Smooth muscle cell (in vitro differentiated cells): ENCODE measurements at regions not wholly inside any gene's neighbourhood (a gene's known extent, or its start where the extent isn't known, plus 50 kb on each side); places are given as distances from the start of the nearest gene placed in this dataset.

Experiments used
- DNase-seq: peaks from one replicate; lab custom pipeline; 2025; ENCODE audit not compliant: unreplicated experiment; lab: John Stamatoyannopoulos, UW
- H2AFZ ChIP-seq: fragments of 200-600 bp; sonication (generic); 2 replicates; pipeline ENCODE4 v1.6.0; 2016; ENCODE audit warnings: antibody characterized with exemption, low read depth, mild to moderate bottlenecking
- H3F3A ChIP-seq: fragments of 200-600 bp; sonication (generic); 2 replicates; pipeline ENCODE4 v1.6.0; 2017; ENCODE audit warnings: antibody characterized with exemption, low read depth
- H3K27ac ChIP-seq: fragments of 200-600 bp; sonication (generic); 2 replicates; pipeline ENCODE4 v1.5.1; 2016; ENCODE audit warnings: low read depth, mild to moderate bottlenecking
- H3K27me3 ChIP-seq: fragments of 200-600 bp; sonication (generic); 2 replicates; pipeline ENCODE4 v1.6.1; 2016; ENCODE audit warnings: low read depth, mild to moderate bottlenecking
- H3K36me3 ChIP-seq: fragments of 200-600 bp; sonication (generic); 2 replicates; pipeline ENCODE4 v1.5.1; 2016; ENCODE audit warnings: low read depth
- H3K4me1 ChIP-seq: fragments of 200-600 bp; sonication (generic); 2 replicates; pipeline ENCODE4 v1.5.1; 2016; ENCODE audit warnings: low read depth
- H3K4me2 ChIP-seq: fragments of 200-600 bp; sonication (generic); 2 replicates; pipeline ENCODE4 v1.6.0; 2016; ENCODE audit warnings: mild to moderate bottlenecking
- H3K4me3 ChIP-seq: fragments of 200-600 bp; sonication (generic); 2 replicates; pipeline ENCODE4 v1.5.1; 2016; ENCODE audit warnings: mild to moderate bottlenecking
- H3K79me2 ChIP-seq: fragments of 200-600 bp; sonication (generic); 2 replicates; pipeline ENCODE4 v1.6.0; 2016; ENCODE audit warnings: low read depth, mild to moderate bottlenecking
- H3K9ac ChIP-seq: fragments of 200-600 bp; sonication (generic); 2 replicates; pipeline ENCODE4 v1.6.0; 2016; ENCODE audit warnings: low read depth
- H3K9me3 ChIP-seq: fragments of 200-600 bp; sonication (generic); replicated peaks from 2 replicates; pipeline ENCODE4 v1.5.1; 2016; ENCODE audit warnings: low read depth
- H4K20me1 ChIP-seq: fragments of 200-600 bp; sonication (generic); 2 replicates; pipeline ENCODE4 v1.6.0; 2016; ENCODE audit warnings: low read depth
- WGBS: methylation state at CpG from one replicate; pipeline ENCODE4 v1.1.7; 2016; ENCODE audit warnings: low lambda C conversion rate; 5-methylcytosine and 5-hydroxymethylcytosine counted together
- TF ChIP-seq, protein P1 (sequence below): fragments of 200-600 bp; sonication (generic); IDR thresholded peaks from 2 replicates; pipeline ENCODE4 v1.5.1; 2017; ENCODE audit warnings: borderline replicate concordance, mild to moderate bottlenecking, antibody characterized with exemption; ENCODE audit not compliant: insufficient read depth, poor library complexity, severe bottlenecking

DNA sequence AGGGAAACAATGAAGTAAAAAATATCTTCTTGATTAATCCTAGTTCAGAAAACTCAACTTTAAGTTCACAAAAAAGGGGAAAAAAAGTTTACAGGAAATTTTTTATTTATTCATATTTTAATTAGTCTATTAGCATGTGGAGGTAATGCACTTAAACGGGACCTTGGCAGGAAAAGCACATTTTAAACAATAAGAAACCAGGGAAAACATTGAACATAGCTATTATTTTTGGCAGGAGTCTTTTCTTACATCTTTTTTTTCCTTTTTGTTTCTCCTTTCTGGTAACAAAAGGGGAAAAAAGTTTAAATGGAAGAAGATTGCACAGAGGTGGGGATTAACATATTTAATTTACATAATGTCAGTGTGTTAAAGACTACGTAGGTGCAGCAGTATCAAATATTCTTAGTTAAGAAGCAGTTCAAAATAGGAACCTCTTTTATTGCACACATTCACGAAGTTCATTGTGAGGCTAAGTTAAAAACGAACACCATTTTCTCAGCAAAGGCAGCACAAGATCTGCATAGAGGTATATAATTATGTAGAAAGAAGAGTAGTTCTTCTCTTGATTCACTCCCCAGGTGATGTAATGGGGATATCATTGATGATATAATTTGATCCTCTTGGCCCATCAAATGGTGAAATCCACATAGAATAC is 940.5 kb downstream of the CDH11 start:
- 89% methylated on average over 4 of the region's 4 CpGs for WGBS
- Histone ChIP-seq H3K4me2 (no peak overlapping the region), H3K4me3 (no peak overlapping the region)

DNA sequence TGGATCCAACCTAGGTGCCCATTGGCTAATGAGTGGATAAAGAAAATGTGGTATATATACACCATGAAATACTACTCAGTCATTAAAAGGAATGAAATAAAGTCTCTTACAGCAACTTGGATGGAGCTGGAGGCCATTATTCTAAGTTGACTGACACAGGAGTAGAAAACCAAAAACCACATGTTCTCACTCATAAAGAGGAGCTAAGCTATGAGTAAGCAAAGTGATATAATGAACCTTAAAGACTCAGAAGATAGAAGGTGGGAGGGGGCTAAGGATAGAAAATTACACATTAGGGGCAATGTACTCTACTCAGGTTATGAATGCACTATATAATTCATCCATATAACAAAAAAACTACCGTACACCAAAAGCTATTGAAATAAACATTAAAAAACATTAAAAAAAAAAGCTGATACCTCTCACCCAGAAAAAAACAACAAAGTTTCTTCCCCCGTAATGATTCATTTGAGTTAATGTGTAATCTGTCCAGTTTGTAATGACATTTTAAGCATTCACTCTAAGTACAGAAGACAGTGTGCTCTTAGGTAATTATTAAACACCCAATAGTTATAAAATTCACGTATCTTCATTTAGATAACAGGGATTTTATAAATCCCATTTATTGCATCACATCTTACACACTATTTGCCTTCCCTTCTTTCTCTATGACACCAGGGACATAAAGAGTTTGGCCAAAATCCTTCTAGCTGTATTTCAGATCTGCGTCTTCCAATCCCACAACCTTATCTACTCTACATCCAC is 941.5 kb downstream of the CDH11 start:
- H3K4me3 ChIP-seq: no peak overlapping the region
- no peak overlapping the region for H2AFZ ChIP-seq
- H3K79me2 ChIP-seq: no peaks in the 10 kb centered on the region
- no peaks in the 10 kb centered on the region for H3F3A ChIP-seq
- WGBS: 63% methylated on average over 4 of the region's 4 CpGs
- no peak for DNase-seq
- no peaks in the 10 kb centered on the region for H3K27me3 ChIP-seq
- TF ChIP-seq, protein P1, sequence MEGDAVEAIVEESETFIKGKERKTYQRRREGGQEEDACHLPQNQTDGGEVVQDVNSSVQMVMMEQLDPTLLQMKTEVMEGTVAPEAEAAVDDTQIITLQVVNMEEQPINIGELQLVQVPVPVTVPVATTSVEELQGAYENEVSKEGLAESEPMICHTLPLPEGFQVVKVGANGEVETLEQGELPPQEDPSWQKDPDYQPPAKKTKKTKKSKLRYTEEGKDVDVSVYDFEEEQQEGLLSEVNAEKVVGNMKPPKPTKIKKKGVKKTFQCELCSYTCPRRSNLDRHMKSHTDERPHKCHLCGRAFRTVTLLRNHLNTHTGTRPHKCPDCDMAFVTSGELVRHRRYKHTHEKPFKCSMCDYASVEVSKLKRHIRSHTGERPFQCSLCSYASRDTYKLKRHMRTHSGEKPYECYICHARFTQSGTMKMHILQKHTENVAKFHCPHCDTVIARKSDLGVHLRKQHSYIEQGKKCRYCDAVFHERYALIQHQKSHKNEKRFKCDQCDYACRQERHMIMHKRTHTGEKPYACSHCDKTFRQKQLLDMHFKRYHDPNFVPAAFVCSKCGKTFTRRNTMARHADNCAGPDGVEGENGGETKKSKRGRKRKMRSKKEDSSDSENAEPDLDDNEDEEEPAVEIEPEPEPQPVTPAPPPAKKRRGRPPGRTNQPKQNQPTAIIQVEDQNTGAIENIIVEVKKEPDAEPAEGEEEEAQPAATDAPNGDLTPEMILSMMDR: no peak
- H3K27ac ChIP-seq: no peak overlapping the region
- no peaks in the 10 kb centered on the region for H4K20me1 ChIP-seq
- no peaks in the 10 kb centered on the region for H3K4me1 ChIP-seq
- H3K9me3 ChIP-seq: no peaks in the 10 kb centered on the region
- H3K9ac ChIP-seq: no peak overlapping the region
- no peaks in the 10 kb centered on the region for H3K36me3 ChIP-seq
- no peak overlapping the region for H3K4me2 ChIP-seq

More for the DNA sequence above, 940.5 kb downstream of the CDH11 start:
- Histone ChIP-seq H3K27ac (no peak overlapping the region), H3K9ac (no peak overlapping the region), H3K36me3 (no peaks in the 10 kb centered on the region), H4K20me1 (no peaks in the 10 kb centered on the region), H3K4me1 (no peaks in the 10 kb centered on the region), H3K9me3 (no peaks in the 10 kb centered on the region), H2AFZ (no peak overlapping the region), H3F3A (no peaks in the 10 kb centered on the region), H3K79me2 (no peaks in the 10 kb centered on the region), H3K27me3 (no peaks in the 10 kb centered on the region)
- TF ChIP-seq, protein P1: no peak
- DNase-seq: no peak

DNA sequence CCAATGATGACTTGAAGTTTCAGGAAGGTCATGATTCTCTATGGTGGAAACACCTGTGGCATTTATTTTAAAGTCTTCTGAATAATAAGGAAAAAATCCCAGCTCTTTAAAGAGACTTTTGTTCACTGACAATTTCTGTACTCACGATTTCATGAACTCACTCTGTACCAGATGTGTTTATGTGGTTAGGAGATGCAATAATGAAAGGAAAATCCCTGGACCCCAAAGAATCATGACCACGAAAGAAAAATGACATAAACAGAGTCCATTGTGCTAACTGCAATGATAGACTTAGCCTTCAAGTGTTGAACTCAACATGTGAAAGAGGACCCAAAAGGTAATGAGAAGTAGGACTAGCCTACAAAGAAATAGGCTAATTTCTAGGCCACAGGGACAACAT is 947.5 kb downstream of the CDH11 start:
- no peaks in the 10 kb centered on the region for H3K79me2 ChIP-seq
- H3K36me3 ChIP-seq: no peaks in the 10 kb centered on the region
- H3K4me2 ChIP-seq: no peak overlapping the region
- H3K4me3 ChIP-seq: no peak overlapping the region
- H3K27ac ChIP-seq: no peak overlapping the region
- H3K9me3 ChIP-seq: no peaks in the 10 kb centered on the region
- TF ChIP-seq, protein P1: no peak
- H4K20me1 ChIP-seq: no peaks in the 10 kb centered on the region
- no peaks in the 10 kb centered on the region for H3F3A ChIP-seq
- no peak overlapping the region for H2AFZ ChIP-seq
- no peaks in the 10 kb centered on the region for H3K27me3 ChIP-seq
- H3K9ac ChIP-seq: no peak overlapping the region
- 67% methylated on average over 2 of the region's 2 CpGs for WGBS
- DNase-seq: no peak
- H3K4me1 ChIP-seq: no peaks in the 10 kb centered on the region
